Medulla oblongata (tissue), 1 donor: ENCODE measurements at regions not wholly inside any gene's neighbourhood (a gene's known extent, or its start where the extent isn't known, plus 50 kb on each side); places are given as distances from the start of the nearest gene placed in this dataset.
"Not testable (repeated sequence)": the region's sequence is repeated elsewhere in the genome, so short reads cannot be mapped to it uniquely, and the experiment has no call there.

Experiments used
- DNase-seq: peaks from one replicate; pipeline ENCODE4 v3.0.0-alpha.2; 2015; ENCODE audit errors: extremely low spot score

GRCh38 chr7:149714081-149714909 lies 59.1 kb downstream of the ZNF467 start:
- DNase-seq, result peak; percentile 90

GRCh38 chr7:149713731-149714068 lies 59.7 kb downstream of the ZNF467 start:
- no peak for DNase-seq

DNA sequence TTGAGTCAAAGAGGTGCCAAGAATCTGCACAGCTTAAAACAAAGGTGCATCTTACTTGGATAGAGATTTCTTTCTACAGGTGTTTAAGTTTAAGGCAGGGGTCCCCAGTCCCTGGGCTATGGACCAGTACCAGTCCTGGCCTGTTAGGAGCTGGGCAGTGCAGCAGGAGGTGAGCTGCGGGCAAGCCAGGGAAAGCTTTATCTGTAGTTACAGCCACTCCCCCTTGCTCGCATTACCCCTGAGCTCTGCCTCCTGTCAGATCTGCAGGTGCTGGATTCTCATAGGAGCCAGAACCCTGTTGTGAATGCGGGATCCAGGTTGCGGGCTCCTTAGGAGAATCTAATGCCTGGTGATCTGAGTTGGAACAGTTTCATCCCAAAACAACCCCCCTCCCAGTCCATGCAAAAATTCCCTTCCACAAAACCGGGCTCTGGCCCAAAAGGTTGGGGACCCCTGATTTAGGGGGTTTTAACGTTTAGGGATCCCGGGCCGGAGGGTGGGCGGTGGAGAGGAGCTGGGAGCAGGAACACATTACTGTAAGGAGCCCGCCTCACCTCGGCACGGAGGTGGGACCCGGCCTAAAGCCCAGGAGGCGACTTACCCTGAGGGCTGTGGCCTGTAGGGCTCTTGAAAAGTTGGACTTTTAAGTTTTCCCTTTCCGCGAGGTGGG lies 60.2 kb downstream of the ZNF467 start:
- DNase-seq, result no peak

GRCh38 chr7:149708026-149708425 lies 65.4 kb downstream of the ZNF467 start:
- DNase-seq, result no peak

GRCh38 chr7:149707448-149707886 lies 65.9 kb downstream of the ZNF467 start:
- DNase-seq, result no peak

GRCh38 chr7:149706398-149706797 lies 67.0 kb downstream of the ZNF467 start:
- no peak for DNase-seq

- DNase-seq, result no peak
These were observed 68.9 kb downstream of the ZNF467 start for GRCh38 chr7:149704507-149704906.

GRCh38 chr7:149703044-149703650 lies 70.2 kb downstream of the ZNF467 start:
- DNase-seq, result no peak

GRCh38 chr7:149701495-149702240 lies 71.7 kb downstream of the ZNF467 start:
- no peak for DNase-seq

DNA sequence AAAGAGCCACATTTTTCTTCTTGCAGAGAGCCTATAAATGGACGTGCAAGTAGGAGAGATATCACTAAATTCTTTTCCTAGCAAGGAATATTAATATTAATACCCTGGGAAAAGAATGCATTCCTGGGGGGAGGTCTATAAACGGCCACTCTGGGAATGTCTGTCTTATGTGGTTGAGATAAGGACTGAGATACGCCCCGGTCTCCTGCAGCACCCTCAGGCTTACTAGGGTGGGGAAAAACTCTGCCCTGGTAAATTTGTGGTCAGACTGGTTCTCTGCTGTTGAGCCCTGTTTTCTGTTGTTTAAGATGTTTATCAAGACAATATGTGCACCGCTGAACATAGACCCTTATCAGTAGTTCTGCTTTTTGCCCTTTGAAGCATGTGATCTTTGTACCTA lies 75.6 kb downstream of the ZNF467 start:
- not testable (repeated sequence) for DNase-seq

DNA sequence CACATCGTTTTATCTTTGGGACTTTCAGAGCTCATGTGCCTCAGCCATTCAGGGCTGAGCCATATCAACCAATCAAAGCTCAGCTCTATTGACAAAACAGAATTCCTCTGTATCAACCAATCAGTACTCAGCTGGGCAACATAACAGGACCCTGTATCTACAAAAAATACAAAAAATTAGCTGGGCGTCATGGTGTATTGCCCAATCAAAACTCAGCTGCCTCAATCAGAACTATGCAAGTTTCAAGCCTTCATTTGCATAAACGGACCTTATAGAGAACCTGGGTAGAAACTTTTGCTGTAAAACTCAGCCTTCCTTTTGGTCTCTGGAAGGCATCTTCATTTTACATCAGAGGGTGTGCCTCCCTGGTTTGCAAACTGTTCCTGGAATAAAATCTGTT lies 77.1 kb downstream of the ZNF467 start:
- DNase-seq, result no peak

DNA sequence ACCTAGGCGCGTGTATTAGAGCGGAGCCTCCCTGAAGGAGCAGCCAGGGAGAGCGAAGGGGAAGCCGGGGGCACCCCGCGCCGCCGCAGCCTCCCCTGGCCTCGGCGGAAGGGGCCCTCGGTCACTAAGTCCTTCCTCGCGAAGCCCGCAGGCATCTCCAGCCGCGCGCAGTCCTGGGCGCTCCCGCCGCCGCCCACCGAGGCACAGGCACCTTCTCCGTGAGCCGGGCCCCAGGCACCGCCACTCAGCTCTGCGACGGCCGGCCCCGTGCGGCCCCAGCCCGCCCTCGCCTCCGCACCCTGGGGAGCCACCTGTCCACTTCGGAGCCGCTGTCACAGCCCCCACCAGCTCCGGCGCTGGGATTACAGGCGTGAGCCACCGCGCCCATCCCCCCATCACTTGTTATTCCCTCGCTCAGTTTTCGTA lies 80.8 kb downstream of the ZNF467 start:
- DNase-seq, result no peak

DNA sequence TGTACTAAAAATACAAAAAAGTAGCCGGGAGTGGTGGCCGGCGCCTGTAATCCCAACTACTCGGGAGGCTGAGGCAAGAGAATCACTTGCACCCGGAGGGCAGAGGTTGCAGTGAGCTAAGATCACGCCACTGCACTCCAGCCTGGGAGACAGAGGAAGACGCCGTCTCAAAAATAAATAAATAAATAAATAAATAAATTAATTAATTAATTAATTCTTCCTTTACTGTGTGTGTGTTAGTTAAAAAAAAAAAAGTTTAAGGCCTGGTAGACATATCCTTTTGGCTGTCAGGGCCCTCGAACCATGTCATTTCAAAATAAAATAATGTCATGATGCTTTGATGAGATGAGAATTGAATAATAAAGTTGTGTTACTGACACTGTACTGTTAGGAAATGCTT lies 81.3 kb downstream of the ZNF467 start:
- no peak for DNase-seq

DNA sequence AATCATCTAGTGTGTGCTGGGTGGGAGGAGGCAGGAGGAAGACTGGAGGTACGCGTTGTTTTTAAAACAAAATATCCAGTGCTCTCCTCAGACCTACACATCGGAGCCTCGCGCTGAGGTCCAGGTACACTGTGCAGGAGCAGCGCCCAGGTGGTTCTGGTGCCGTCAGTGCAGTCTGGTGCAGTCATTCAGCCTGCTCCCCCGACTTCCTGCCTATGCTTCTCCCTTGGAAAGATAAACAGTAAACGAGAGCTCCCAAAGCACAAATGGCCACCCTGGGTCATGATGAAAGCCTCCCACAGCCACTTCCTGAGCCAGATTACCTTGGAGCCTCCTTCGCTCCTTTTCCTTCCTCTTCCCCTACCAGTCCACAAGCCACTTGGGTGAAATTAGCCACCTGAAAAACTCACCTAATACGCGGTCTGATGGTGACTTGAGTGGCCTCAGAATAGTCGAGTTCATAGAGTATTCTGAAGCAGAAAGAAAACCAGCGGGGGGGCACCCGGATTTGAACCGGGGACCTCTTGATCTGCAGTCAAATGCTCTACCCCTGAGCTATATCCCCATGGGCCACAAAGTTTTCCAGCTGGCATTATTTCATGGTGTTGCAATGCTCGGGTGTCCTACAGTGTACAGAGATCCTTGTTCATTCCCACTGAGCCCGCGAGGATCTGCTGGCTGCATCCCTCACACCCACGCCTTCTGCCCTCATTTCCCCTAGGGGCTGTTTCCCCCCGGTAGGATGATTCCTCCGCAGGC lies 82.5 kb downstream of the ZNF467 start:
- DNase-seq, result no peak

GRCh38 chr7:149689291-149689721 lies 84.1 kb downstream of the ZNF467 start:
- DNase-seq, result no peak

DNA sequence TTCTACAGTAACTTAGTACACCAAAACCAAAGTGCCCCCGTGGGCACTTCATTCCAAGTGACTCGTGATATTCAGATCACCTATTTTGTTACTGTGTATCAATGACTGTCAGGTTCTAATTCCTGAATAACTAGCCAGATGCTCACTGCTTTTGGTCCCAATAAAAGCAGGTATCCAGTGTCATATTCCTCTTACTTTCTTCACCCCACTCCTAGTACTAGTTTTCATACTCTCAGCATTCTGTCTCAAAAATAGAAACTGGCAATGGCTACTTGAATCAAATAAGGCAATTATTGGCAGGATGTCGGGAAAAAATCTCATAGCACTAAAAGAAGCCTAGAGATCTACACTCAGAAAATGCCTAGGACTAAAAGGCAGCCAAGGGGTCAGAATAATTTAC lies 84.6 kb downstream of the ZNF467 start:
- DNase-seq, result no peak

GRCh38 chr7:149687820-149688219 lies 85.6 kb downstream of the ZNF467 start:
- DNase-seq, result not testable (repeated sequence)

GRCh38 chr7:149686449-149686848 lies 86.9 kb downstream of the ZNF467 start:
- no peak for DNase-seq

DNA sequence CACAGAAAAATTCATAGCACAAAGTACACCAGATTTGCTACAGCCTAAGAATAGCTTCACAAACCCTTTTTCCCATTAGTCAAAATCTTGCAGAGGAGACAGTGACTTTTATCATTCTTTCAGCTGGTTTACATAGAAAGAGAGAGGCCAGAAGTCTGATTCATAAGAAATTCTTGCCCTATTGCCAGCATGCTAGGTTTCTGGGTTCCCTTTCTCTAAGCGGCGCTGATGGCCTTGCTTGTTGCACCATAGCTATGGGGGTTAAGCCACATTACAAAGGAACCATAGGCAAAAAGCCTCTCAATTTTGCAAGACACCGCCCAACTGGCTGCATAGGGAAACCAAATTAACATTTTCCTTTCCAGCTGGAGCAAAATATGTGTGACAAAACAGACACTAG lies 87.4 kb downstream of the ZNF467 start:
- no peak for DNase-seq

GRCh38 chr7:149685455-149685854 lies 87.9 kb downstream of the ZNF467 start:
- no peak for DNase-seq

DNA sequence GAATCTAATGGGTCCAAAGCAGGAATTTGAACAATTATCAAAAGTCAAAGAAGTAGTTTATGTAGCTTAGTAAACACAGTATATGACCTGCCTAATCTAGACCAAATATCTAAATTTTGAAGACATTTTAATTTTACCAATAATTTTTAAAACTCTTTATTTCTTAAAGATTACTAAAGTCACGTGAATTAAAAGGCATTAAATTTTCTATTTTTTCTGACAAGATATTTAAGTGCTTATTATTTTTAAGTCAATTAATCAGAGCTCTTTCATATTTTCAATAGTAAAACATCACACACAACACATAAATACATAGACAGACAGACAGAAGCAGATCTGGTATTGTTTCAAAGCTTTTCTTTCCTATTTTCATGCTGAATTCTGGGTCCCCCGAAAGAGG lies 89.5 kb downstream of the ZNF467 start:
- DNase-seq, result no peak
